NCI-H2029 treated with DMSO at 0.1 percent for 48 hours (cell line): ENCODE measurements at regions not wholly inside any gene's neighbourhood (a gene's known extent, or its start where the extent isn't known, plus 50 kb on each side); places are given as distances from the start of the nearest gene placed in this dataset.
"Not testable (repeated sequence)": the region's sequence is repeated elsewhere in the genome, so short reads cannot be mapped to it uniquely, and the experiment has no call there.

Source experiments
- DNase-seq: peaks from one replicate; lab custom pipeline; 2025; lab: John Stamatoyannopoulos, UW

- DNase-seq = no peak
Observed at GRCh38 chr6:79431537-79431933, 105.7 kb downstream of the LCA5 start.

GRCh38 chr6:79430913-79431536 lies 106.2 kb downstream of the LCA5 start:
- no peak for DNase-seq

GRCh38 chr6:79427721-79428120 lies 109.5 kb downstream of the LCA5 start:
- DNase-seq = no peak

- DNase-seq = no peak
Observed at GRCh38 chr6:79426625-79427278, 110.5 kb downstream of the LCA5 start.

GRCh38 chr6:79425589-79426311 lies 111.5 kb downstream of the LCA5 start:
- DNase-seq = peak; percentile 20

GRCh38 chr6:79423216-79423615 lies 114.0 kb downstream of the LCA5 start:
- no peak for DNase-seq

- no peak for DNase-seq
Observed at GRCh38 chr6:79422666-79423065, 114.6 kb downstream of the LCA5 start.

GRCh38 chr6:79421707-79422484 lies 115.3 kb downstream of the LCA5 start:
- DNase-seq = peak; percentile 78

GRCh38 chr6:79421001-79421411 lies 116.2 kb downstream of the LCA5 start:
- no peak for DNase-seq

GRCh38 chr6:79420054-79420453 lies 117.2 kb downstream of the LCA5 start:
- DNase-seq = no peak

GRCh38 chr6:79416931-79417330 lies 120.3 kb downstream of the LCA5 start:
- DNase-seq = no peak

GRCh38 chr6:79413562-79414002 lies 123.6 kb downstream of the LCA5 start:
- no peak for DNase-seq

- no peak for DNase-seq
Observed at GRCh38 chr6:79410806-79411205, 126.4 kb downstream of the LCA5 start.

GRCh38 chr6:79408256-79408974 lies 128.8 kb downstream of the LCA5 start:
- DNase-seq = no peak

GRCh38 chr6:79404677-79405076 lies 132.6 kb downstream of the LCA5 start:
- no peak for DNase-seq

- no peak for DNase-seq
Observed at GRCh38 chr6:79404261-79404660, 133.0 kb downstream of the LCA5 start.

- no peak for DNase-seq
Observed at GRCh38 chr6:79403563-79403962, 133.7 kb downstream of the LCA5 start.

- DNase-seq = no peak
Observed at GRCh38 chr6:79403086-79403485, 134.1 kb downstream of the LCA5 start.

- no peak for DNase-seq
Observed at GRCh38 chr6:79399499-79399898, 137.7 kb downstream of the LCA5 start.

GRCh38 chr6:79398617-79399016 lies 138.6 kb downstream of the LCA5 start:
- not testable (repeated sequence) for DNase-seq

- DNase-seq = no peak
Observed at GRCh38 chr6:79396625-79397024, 140.6 kb downstream of the LCA5 start.

GRCh38 chr6:79394690-79395089 lies 142.5 kb downstream of the LCA5 start:
- no peak for DNase-seq
